OCI-LY1 (cell line): ENCODE measurements at regions not wholly inside any gene's neighbourhood (a gene's known extent, or its start where the extent isn't known, plus 50 kb on each side); places are given as distances from the start of the nearest gene placed in this dataset.

Source experiments
- H2AFZ ChIP-seq: fragments of 200-600 bp; sonication (generic), shearing (Covaris generic); 2 replicates; pipeline ENCODE4 v1.6.0; 2014; ENCODE audit warnings: antibody characterized with exemption, mild to moderate bottlenecking, low read length
- H3F3A ChIP-seq: fragments of 200-600 bp; sonication (generic), shearing (Covaris generic); 2 replicates; pipeline ENCODE4 v1.6.0; 2014; ENCODE audit warnings: mild to moderate bottlenecking, antibody characterized with exemption, low read length, moderate library complexity; ENCODE audit not compliant: insufficient read depth
- H3K27ac ChIP-seq: fragments of 200-600 bp; sonication (generic); 2 replicates; pipeline ENCODE4 v1.5.1; 2014; ENCODE audit warnings: low read length, mixed run types, mild to moderate bottlenecking, low read depth; ENCODE audit not compliant: poor library complexity, severe bottlenecking
- H3K27me3 ChIP-seq: fragments of 200-600 bp; sonication (generic); 2 replicates; pipeline ENCODE4 v1.6.0; 2014; ENCODE audit warnings: antibody characterized with exemption, mild to moderate bottlenecking, low read length, moderate library complexity; ENCODE audit not compliant: insufficient read depth
- H3K36me3 ChIP-seq: fragments of 200-600 bp; sonication (generic); 2 replicates; pipeline ENCODE4 v1.6.1; 2014; ENCODE audit warnings: mild to moderate bottlenecking, antibody characterized with exemption, low read length, moderate library complexity, mixed read lengths; ENCODE audit not compliant: insufficient read depth
- H3K4me1 ChIP-seq: fragments of 200-600 bp; sonication (generic); 2 replicates; pipeline ENCODE4 v1.5.1; 2014; ENCODE audit warnings: mild to moderate bottlenecking, low read length, moderate library complexity; ENCODE audit not compliant: insufficient read depth, severe bottlenecking
- H3K4me2 ChIP-seq: fragments of 200-600 bp; sonication (generic), shearing (Covaris generic); 2 replicates; pipeline ENCODE4 v1.6.1; 2014; ENCODE audit warnings: low read length
- H3K4me3 ChIP-seq: fragments of 200-600 bp; sonication (generic); 2 replicates; pipeline ENCODE4 v1.5.1; 2014; ENCODE audit warnings: low read length, low read depth, mild to moderate bottlenecking, mixed read lengths; ENCODE audit not compliant: poor library complexity, severe bottlenecking
- H3K79me2 ChIP-seq: fragments of 200-600 bp; shearing (Covaris generic); 2 replicates; pipeline ENCODE4 v1.6.1; 2016; ENCODE audit warnings: mixed run types, low read length, mixed read lengths; ENCODE audit not compliant: insufficient read depth
- H3K9ac ChIP-seq: fragments of 200-600 bp; sonication (generic), shearing (Covaris generic); 2 replicates; pipeline ENCODE4 v1.6.1; 2014; ENCODE audit warnings: mild to moderate bottlenecking, low read length, mixed read lengths
- H3K9me2 ChIP-seq: fragments of 200-600 bp; sonication (generic), shearing (Covaris generic); 2 replicates; pipeline ENCODE4 v1.6.1; 2014; ENCODE audit warnings: low read depth, mild to moderate bottlenecking, low read length, mixed read lengths
- H3K9me3 ChIP-seq: fragments of 200-600 bp; shearing (Covaris generic); 2 replicates; pipeline ENCODE4 v1.6.1; 2014; ENCODE audit warnings: low read length, mixed read lengths
- H4K20me1 ChIP-seq: fragments of 200-600 bp; sonication (generic), shearing (Covaris generic); 2 replicates; pipeline ENCODE4 v1.6.0; 2016; ENCODE audit warnings: mild to moderate bottlenecking, low read length; ENCODE audit not compliant: insufficient read depth
- CTCF ChIP-seq: fragments of 200-600 bp; sonication (generic), shearing (Covaris generic); IDR thresholded peaks from 2 replicates; pipeline ENCODE4 v1.5.1; 2017; ENCODE audit warnings: mild to moderate bottlenecking, antibody characterized with exemption, low read length, moderate library complexity, mixed read lengths
- EZH2 ChIP-seq: fragments of 200-600 bp; sonication (generic), shearing (Covaris generic); IDR thresholded peaks from 2 replicates; pipeline ENCODE4 v1.8.0; 2017; ENCODE audit warnings: borderline replicate concordance, mixed run types, mild to moderate bottlenecking, antibody characterized with exemption, low read length, moderate library complexity, mixed read lengths

DNA sequence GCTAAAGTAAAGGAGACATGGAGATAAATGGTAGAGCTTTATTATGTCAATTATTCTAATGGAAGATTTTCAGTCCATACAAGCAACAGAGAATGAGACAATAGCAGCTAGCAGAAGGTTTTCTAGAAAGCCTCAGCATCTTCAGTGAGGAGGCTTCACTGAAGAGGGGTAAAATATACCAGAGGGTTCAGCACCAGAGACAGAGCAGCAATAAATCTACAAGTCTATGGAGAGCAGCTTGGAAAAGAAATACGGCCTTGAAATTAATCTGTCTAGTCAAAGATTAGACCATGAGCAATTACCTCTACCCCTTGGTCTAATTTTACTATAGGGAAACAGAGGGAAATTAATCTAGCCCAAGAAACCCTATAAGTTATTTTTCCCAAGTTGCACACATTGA is 185.7 kb upstream of the CRIM1 start:
- Histone ChIP-seq H3K4me3 (no peak overlapping the region), H3K4me1 (no peaks in the 10 kb centered on the region), H3K27me3 (no peaks in the 10 kb centered on the region), H3K36me3 (no peaks in the 10 kb centered on the region), H3K9me2 (no peaks in the 10 kb centered on the region), H3F3A (no peaks in the 10 kb centered on the region), H3K4me2 (no peak overlapping the region), H3K9ac (no peak overlapping the region), H4K20me1 (no peaks in the 10 kb centered on the region), H3K27ac (no peak overlapping the region), H3K79me2 (no peaks in the 10 kb centered on the region), H2AFZ (no peak overlapping the region), H3K9me3 (no peaks in the 10 kb centered on the region)
- no peak for TF ChIP-seq EZH2
- no peak for TF ChIP-seq CTCF

DNA sequence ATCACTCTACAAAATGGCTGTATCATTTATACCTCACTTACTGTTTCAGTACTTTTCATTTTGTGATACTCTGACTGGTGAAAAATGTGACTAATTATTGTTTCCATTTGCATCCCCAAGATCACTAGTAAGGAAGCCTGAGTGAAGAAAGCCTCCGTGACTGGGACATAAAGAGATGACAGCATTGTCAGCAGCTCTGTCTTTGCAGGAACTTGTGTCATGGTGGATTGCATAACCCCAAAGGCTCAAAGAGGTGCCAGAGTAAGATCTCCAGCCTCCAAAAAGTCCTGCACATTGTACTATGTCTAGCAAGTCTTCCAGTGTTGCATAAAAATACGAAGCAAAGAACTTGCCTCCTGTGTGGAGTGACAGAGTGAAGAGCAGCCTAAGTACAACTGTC is 187.5 kb upstream of the CRIM1 start:
- no peaks in the 10 kb centered on the region for H3K4me1 ChIP-seq
- H3K9ac ChIP-seq, result no peak overlapping the region
- H3K9me2 ChIP-seq, result no peaks in the 10 kb centered on the region
- TF ChIP-seq EZH2 (no peak), CTCF (no peak)
- no peaks in the 10 kb centered on the region for H3K36me3 ChIP-seq
- no peaks in the 10 kb centered on the region for H3K27me3 ChIP-seq
- H3K79me2 ChIP-seq, result no peaks in the 10 kb centered on the region
- H3F3A ChIP-seq, result no peaks in the 10 kb centered on the region
- H2AFZ ChIP-seq, result no peak overlapping the region
- H3K9me3 ChIP-seq, result no peaks in the 10 kb centered on the region
- no peak overlapping the region for H3K4me2 ChIP-seq
- no peaks in the 10 kb centered on the region for H4K20me1 ChIP-seq
- no peak overlapping the region for H3K4me3 ChIP-seq
- no peak overlapping the region for H3K27ac ChIP-seq

DNA sequence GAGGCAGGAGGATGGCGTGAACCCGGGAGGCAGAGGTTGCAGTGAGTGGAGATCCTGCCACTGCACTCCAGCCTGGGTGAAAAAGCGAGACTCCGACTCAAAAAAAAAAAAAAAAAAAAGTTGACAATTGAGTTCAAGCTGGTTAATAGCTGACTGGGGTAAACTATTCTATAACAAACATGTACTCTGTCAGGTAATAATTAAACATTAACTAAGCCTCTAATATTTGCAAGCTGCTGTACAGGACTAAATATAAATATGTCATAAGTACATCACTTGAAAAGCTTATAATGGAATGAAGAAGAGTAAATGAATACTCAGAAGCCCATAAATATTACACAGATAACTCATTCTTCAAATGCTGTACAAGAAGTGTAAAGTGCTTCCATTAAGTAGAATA is 190.4 kb upstream of the CRIM1 start:
- Histone ChIP-seq H3K4me1 (no peaks in the 10 kb centered on the region), H3K36me3 (no peaks in the 10 kb centered on the region), H3K9me2 (no peaks in the 10 kb centered on the region), H2AFZ (no peak overlapping the region), H3K9ac (no peak overlapping the region), H3K27ac (no peak overlapping the region), H3K4me3 (no peak overlapping the region), H3K27me3 (no peaks in the 10 kb centered on the region), H4K20me1 (no peaks in the 10 kb centered on the region), H3K4me2 (no peak overlapping the region), H3K9me3 (no peaks in the 10 kb centered on the region), H3K79me2 (no peaks in the 10 kb centered on the region), H3F3A (no peaks in the 10 kb centered on the region)
- TF ChIP-seq EZH2, result no peak
- no peak for TF ChIP-seq CTCF
